GM12892 (cell line): ENCODE measurements at regions not wholly inside any gene's neighbourhood (a gene's known extent, or its start where the extent isn't known, plus 50 kb on each side); places are given as distances from the start of the nearest gene placed in this dataset.
"Not testable (repeated sequence)": the region's sequence is repeated elsewhere in the genome, so short reads cannot be mapped to it uniquely, and the experiment has no call there.

Source experiments
- POLR2A ChIP-seq: IDR thresholded peaks from 2 replicates; pipeline ENCODE4 v1.6.1; 2011; ENCODE audit warnings: low read depth, low read length, control low read depth
- POLR2AphosphoS5 ChIP-seq: IDR thresholded peaks from 2 replicates; pipeline ENCODE4 v1.6.1; 2011; ENCODE audit warnings: low read depth, low read length, control low read depth
- TAF1 ChIP-seq: IDR thresholded peaks from 2 replicates; pipeline ENCODE4 v1.6.1; 2011; ENCODE audit warnings: low read depth, mild to moderate bottlenecking, control low read depth, low read length, borderline replicate concordance

DNA sequence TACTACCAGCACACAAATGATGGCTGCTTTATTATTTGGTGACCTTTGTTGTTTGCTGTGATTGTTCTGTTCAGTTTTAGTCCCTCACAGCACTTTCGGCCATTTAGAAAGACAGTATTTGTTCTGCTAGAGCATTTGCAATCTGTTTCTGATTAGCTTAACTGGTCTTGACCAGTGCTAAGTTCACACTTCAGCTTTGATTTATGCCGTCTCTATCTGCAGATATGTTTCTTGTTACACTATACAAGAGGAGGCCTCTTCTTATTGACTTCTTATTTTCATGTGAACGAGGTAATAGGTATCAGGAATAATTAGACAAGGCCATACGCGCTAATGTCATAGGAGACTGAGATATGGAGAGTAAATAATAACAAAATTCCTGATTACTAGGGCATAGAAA, 253.0 kb upstream of the PLGLB2 start:
- TF ChIP-seq TAF1, POLR2A, POLR2AphosphoS5: not testable (repeated sequence)
